H7 (cell line): ENCODE measurements at regions not wholly inside any gene's neighbourhood (a gene's known extent, or its start where the extent isn't known, plus 50 kb on each side); places are given as distances from the start of the nearest gene placed in this dataset.
"Not testable (repeated sequence)": the region's sequence is repeated elsewhere in the genome, so short reads cannot be mapped to it uniquely, and the experiment has no call there.

Experiments used
- DNase-seq: peaks from one replicate; pipeline ENCODE4 v3.0.0; 2012
- H3K27me3 ChIP-seq: 2 replicates; pipeline ENCODE4 v1.6.0; 2011; ENCODE audit warnings: mild to moderate bottlenecking, low read length; ENCODE audit not compliant: control insufficient read depth, insufficient read depth
- H3K36me3 ChIP-seq: replicated peaks from 2 replicates; pipeline ENCODE4 v1.5.1; 2011; ENCODE audit warnings: low read length; ENCODE audit not compliant: control insufficient read depth, insufficient read depth
- H3K4me3 ChIP-seq: 2 replicates; pipeline ENCODE4 v1.5.1; 2011; ENCODE audit warnings: low read depth, mild to moderate bottlenecking, control low read depth, low read length, moderate library complexity; ENCODE audit not compliant: insufficient read depth

DNA sequence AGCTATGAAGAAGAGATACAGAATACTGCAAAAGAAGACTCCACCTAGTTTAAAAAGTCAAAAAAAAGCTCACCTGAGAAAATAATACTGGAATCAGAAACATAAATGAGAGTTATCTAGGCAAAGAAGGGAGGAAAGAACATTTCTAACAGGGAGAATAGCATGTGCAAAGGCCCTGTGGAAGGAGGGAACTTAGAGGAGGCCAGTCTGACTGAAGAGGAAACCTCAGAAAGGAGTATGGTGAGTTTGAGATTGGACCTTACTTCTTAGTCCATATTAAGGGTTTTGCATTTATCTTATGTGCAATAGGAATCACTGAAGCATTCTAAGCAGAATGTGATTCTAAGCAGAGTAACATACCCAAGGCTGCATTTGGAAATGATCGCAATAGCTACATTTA lies 193.2 kb downstream of the LNPK start:
- no peaks in the 10 kb centered on the region for H3K36me3 ChIP-seq
- no peaks in the 10 kb centered on the region for H3K27me3 ChIP-seq
- no peak for DNase-seq
- no peak overlapping the region for H3K4me3 ChIP-seq

DNA sequence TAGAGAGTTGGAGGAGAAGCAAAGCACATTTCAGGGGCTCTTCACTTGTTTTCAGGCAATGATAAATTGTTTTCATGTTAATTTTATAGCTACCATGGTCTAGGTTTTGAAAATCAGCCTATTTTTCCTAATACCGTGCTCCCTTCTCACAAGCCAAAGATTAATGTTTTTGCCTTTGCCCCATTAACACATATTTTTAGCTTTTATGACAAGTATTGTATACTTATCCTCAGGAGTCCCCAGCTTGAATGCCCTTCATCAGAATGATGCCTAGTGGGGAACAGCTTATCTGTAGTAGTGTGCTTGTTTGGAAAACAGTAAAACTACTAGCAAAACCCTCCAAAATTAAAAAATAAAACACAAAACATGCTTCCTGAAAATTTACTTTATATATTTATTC lies 194.0 kb downstream of the LNPK start:
- no peaks in the 10 kb centered on the region for H3K36me3 ChIP-seq
- no peak for DNase-seq
- H3K4me3 ChIP-seq: no peak overlapping the region
- no peaks in the 10 kb centered on the region for H3K27me3 ChIP-seq

DNA sequence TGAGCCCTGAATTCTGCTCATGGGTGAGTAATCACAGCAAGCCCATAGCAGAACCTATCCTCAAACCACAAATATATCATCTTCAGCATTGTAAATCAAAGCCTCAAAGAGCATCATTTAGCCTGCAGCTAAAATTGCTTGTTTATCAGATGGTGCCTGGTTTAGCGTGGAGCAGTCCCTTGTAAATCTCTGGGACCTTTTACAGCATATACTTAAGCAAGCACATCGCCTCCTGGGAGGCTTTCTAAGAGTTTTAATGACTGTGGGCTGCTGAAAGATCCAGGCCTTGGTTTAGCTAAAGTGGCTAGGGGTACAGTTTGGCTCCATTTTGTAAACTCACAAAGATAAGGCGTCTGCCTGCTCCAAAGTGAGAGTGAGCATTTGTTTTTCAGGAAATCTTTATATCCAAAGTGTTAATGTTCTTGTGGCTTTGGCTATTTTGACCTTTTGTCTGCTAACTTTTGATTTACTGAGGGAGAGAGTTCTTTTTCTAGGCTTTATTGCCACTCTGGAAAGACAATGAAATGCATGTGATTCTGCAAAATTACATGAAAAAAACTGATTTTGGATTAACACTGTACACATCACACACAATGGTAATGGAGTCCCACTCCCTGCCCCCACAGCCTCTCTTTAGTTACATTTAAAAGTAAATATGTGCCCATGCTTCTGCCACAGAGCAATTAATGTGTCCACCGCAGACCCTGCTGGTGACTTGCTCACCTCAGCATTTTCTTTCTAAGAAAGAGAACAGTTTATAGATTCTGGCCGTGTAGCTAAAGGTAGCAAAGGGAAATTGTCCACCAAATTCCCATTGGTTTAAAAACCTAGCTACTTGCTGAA lies 194.8 kb downstream of the LNPK start:
- Histone ChIP-seq H3K4me3 (no peak overlapping the region), H3K27me3 (no peaks in the 10 kb centered on the region), H3K36me3 (no peaks in the 10 kb centered on the region)
- DNase-seq: no peak

GRCh38 chr2:175806570-175806969 lies 195.5 kb downstream of the LNPK start:
- Histone ChIP-seq H3K36me3 (no peaks in the 10 kb centered on the region), H3K4me3 (no peak overlapping the region), H3K27me3 (no peaks in the 10 kb centered on the region)
- no peak for DNase-seq

GRCh38 chr2:175806125-175806490 lies 196.0 kb downstream of the LNPK start:
- Histone ChIP-seq H3K4me3 (no peak overlapping the region), H3K36me3 (no peaks in the 10 kb centered on the region), H3K27me3 (no peaks in the 10 kb centered on the region)
- no peak for DNase-seq

- no peaks in the 10 kb centered on the region for H3K27me3 ChIP-seq
- H3K4me3 ChIP-seq: no peak overlapping the region
- no peaks in the 10 kb centered on the region for H3K36me3 ChIP-seq
- DNase-seq: no peak
Measured at GRCh38 chr2:175805442-175806124, 196.5 kb downstream of the LNPK start.

DNA sequence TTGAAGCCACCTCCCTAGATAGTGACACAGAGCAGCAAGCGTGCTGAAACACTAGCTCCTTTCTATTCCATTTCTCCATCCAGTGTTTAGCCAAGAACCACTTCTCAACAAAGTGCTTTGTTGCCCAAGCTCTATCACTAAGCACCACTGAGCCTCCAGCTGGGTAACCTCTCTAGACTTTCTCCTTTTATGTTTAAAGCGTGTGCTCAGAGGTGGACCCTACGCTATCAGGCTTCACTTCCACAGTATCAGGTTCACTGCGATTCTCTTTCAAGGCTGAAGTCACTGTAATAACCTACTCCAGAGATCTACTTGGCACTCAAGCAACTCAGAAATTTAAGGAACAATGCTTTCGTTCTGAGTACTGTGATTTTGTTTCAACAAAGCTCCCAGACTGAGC lies 197.9 kb downstream of the LNPK start:
- no peak for DNase-seq
- Histone ChIP-seq H3K36me3 (no peaks in the 10 kb centered on the region), H3K4me3 (no peak overlapping the region), H3K27me3 (no peaks in the 10 kb centered on the region)

DNA sequence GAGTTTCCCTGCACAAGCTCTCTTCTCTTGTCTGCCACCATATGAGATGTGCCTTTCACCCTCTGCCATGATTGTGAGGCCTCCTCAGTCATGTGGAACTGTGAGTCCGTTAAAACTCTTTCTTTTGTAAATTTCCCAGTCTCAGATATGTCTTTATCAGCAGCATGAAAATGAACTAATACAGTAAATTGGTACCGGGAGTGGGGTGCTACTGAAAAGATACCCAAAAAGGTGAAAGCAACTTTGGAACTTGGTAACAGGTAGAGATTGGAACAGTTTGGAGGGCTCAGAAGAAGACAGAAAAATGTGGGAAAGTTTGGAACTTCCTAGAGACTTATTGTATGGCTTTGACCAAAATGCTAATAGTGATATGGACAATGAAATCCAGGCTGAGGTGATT lies 205.6 kb downstream of the LNPK start:
- not testable (repeated sequence) for DNase-seq, H3K27me3 ChIP-seq, H3K36me3 ChIP-seq, H3K4me3 ChIP-seq

DNA sequence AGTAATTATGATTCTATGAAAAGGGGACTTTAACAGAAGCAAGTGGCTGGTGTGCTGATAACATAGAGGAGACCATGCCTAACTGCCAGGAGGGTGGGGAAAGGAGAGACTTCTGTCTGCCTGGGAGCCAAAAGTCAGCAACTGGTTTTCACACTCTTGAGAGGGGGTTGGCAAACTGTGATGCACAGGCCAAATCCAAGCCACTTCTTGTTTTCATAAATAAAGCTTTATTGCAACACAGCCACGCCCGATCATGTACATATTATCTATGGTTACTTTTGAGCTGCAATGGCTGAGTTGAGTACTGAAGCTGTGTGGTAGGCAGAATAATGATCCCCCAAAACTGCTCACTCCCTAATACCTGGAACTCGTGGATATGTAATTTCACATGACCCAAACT lies 208.4 kb downstream of the LNPK start:
- DNase-seq: no peak
- H3K4me3 ChIP-seq: no peak overlapping the region
- H3K36me3 ChIP-seq: no peaks in the 10 kb centered on the region
- H3K27me3 ChIP-seq: no peaks in the 10 kb centered on the region

GRCh38 chr2:175792881-175793280 lies 209.2 kb downstream of the LNPK start:
- Histone ChIP-seq H3K27me3 (no peaks in the 10 kb centered on the region), H3K4me3 (no peak overlapping the region), H3K36me3 (no peaks in the 10 kb centered on the region)
- no peak for DNase-seq

DNA sequence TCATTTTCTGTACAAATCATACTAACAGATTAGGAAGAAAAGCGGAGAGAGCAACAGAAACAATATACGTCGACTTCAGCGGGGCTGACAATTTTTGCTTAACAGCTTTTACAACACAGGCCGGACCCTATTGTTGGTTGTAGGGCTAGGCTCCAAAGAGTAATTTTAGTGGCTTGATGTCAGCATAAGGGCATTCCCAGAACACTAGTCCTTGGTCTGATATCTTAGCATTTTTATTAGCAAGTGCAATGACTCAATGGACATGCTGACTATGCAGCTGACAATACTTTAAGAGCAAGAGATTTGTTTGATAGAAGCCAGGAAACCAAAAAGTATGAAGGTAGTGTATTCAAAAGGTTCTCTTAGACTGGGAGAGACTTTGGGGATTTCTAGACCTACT lies 209.9 kb downstream of the LNPK start:
- DNase-seq: no peak
- Histone ChIP-seq H3K4me3 (no peak overlapping the region), H3K36me3 (no peaks in the 10 kb centered on the region), H3K27me3 (no peaks in the 10 kb centered on the region)

DNA sequence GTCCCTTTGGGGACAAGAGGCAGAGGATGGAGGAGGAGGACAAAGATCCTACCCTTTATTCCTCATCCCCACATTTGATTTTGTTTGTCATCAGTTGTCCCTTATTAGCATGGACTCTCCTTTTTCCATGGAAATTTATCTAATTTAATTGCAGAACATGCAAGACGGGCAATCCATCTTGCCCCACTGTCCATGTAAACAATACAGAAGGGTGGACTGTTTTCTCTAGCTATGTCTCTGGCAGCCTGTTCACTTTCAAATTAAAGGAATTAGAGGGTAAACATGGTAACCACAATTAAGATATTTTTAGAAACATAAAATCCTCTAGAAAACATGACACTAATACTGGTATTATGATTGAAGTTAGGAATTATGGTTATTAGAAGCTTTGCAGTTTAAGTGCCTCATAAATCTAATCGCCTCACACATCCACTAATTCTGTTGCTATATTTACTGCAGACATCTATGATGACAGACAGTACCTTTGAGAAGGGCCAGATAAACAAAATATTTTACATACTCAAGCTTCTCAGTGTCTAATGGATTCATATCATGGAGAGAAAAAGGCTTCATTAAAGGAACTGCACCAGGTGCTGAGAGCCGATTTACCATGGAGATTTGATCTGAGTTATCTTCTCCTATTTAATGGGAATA lies 215.5 kb downstream of the LNPK start:
- no peak overlapping the region for H3K4me3 ChIP-seq
- H3K27me3 ChIP-seq: no peaks in the 10 kb centered on the region
- no peaks in the 10 kb centered on the region for H3K36me3 ChIP-seq
- no peak for DNase-seq

- not testable (repeated sequence) for DNase-seq, H3K27me3 ChIP-seq, H3K4me3 ChIP-seq, H3K36me3 ChIP-seq
Measured at GRCh38 chr2:175777337-175777736, 224.7 kb downstream of the LNPK start.

DNA sequence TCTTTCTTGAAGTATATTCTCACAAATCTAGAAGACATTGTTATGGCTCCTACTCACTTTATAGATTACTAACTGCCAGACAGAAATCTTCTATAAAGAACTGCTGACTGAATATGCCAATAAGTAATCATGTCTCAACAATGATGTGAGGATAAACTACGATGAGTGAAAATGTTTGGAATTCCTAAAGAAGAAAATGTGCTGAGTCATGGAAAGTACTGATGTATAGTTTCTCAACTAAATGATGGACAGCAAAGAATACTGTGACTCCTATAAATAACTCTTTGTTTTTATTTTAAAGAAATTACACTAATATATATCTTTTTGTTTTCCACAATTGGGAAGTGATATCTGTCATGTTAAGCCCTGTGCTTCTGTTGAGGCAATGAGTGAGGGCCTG lies 232.9 kb downstream of the LNPK start:
- H3K4me3 ChIP-seq: no peak overlapping the region
- no peaks in the 10 kb centered on the region for H3K27me3 ChIP-seq
- DNase-seq: no peak
- no peaks in the 10 kb centered on the region for H3K36me3 ChIP-seq

GRCh38 chr2:175766880-175767279 lies 235.2 kb downstream of the LNPK start:
- H3K4me3 ChIP-seq: no peak overlapping the region
- H3K27me3 ChIP-seq: no peaks in the 10 kb centered on the region
- no peaks in the 10 kb centered on the region for H3K36me3 ChIP-seq
- no peak for DNase-seq
